Breast epithelium (tissue), 3 donors: ENCODE measurements at regions not wholly inside any gene's neighbourhood (a gene's known extent, or its start where the extent isn't known, plus 50 kb on each side); places are given as distances from the start of the nearest gene placed in this dataset.

ENCODE experiments used
- POLR2A ChIP-seq: fragments of 450-650 bp; IDR thresholded peaks from one replicate; pipeline ENCODE4 v1.6.1; 2016; ENCODE audit warnings: antibody characterized with exemption, mild to moderate bottlenecking, moderate library complexity
- TF ChIP-seq, protein P1 (sequence below), 3 donors: fragments of 450-650 bp; IDR thresholded peaks; one replicate each; pipeline ENCODE4 v1.5.1; 2016 to 2017; ENCODE audit warnings: antibody characterized with exemption in 3 of 3, mild to moderate bottlenecking in 3 of 3, moderate library complexity in 3 of 3

DNA sequence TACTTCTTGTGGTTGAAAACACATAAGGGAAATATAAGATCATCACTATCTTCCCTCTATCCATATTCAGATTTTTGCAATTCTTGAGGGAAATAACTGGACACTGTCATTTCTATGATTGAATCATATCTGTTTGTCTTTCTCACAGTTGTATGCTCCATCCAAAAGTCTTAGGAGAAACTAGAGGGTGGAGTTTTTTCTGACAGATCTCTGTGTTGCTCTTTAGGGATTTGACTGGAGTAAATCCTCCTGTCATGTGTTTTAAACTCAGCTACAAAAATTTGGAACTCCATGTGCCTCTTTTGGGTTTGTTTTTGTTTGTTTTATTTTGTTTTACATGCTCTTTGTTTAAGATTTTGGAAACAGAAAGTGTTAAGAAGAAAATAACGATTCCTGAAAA is 136.5 kb downstream of the SPATA18 start:
- TF ChIP-seq, protein P1, sequence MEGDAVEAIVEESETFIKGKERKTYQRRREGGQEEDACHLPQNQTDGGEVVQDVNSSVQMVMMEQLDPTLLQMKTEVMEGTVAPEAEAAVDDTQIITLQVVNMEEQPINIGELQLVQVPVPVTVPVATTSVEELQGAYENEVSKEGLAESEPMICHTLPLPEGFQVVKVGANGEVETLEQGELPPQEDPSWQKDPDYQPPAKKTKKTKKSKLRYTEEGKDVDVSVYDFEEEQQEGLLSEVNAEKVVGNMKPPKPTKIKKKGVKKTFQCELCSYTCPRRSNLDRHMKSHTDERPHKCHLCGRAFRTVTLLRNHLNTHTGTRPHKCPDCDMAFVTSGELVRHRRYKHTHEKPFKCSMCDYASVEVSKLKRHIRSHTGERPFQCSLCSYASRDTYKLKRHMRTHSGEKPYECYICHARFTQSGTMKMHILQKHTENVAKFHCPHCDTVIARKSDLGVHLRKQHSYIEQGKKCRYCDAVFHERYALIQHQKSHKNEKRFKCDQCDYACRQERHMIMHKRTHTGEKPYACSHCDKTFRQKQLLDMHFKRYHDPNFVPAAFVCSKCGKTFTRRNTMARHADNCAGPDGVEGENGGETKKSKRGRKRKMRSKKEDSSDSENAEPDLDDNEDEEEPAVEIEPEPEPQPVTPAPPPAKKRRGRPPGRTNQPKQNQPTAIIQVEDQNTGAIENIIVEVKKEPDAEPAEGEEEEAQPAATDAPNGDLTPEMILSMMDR (IDR thresholded peaks at IDR 0.05) = no peak
- no peak for TF ChIP-seq POLR2A
